Liver (tissue), 3 donors: ENCODE measurements at regions not wholly inside any gene's neighbourhood (a gene's known extent, or its start where the extent isn't known, plus 50 kb on each side); places are given as distances from the start of the nearest gene placed in this dataset.

Source experiments
- CTCF ChIP-seq: fragments of 150-350 bp; IDR thresholded peaks from 2 replicates; pipeline ENCODE4 v1.5.1; 2017; ENCODE audit warnings: improper control_type of control experiment, low read depth, low read length; ENCODE audit not compliant: missing input control
- HNF4A ChIP-seq, 2 donors: conservative IDR thresholded peaks; 2 replicates each; pipeline ENCODE4 v1.6.1; 2016; ENCODE audit warnings: antibody characterized with exemption in 2 of 2, mild to moderate bottlenecking in 2 of 2
- MAX ChIP-seq: IDR thresholded peaks from 2 replicates; pipeline ENCODE4 v1.6.1; 2016; ENCODE audit warnings: antibody characterized with exemption
- SP1 ChIP-seq: IDR thresholded peaks from 2 replicates; pipeline ENCODE4 v1.6.1; 2018; ENCODE audit warnings: antibody characterized with exemption, mild to moderate bottlenecking
- TAF1 ChIP-seq: conservative IDR thresholded peaks from 2 replicates; pipeline ENCODE4 v1.6.1; 2016; ENCODE audit warnings: antibody characterized with exemption, mild to moderate bottlenecking
- donor health status: healthy.
- donor health status: healthy.

GRCh38 chr12:16919551-16919950 is 313.6 kb upstream of the LMO3 start:
- TF ChIP-seq CTCF, result no peak
- no peak for TF ChIP-seq HNF4A (conservative IDR thresholded peaks at IDR 0.05)
- TF ChIP-seq MAX, result no peak
- TF ChIP-seq TAF1, result no peak
- TF ChIP-seq SP1, result no peak
